Fibroblast of pulmonary artery (primary cell): ENCODE measurements at regions not wholly inside any gene's neighbourhood (a gene's known extent, or its start where the extent isn't known, plus 50 kb on each side); places are given as distances from the start of the nearest gene placed in this dataset.
"Not testable (repeated sequence)": the region's sequence is repeated elsewhere in the genome, so short reads cannot be mapped to it uniquely, and the experiment has no call there.

Source experiments
- DNase-seq: peaks from one replicate; pipeline ENCODE4 v3.0.0-alpha.2; 2010; ENCODE audit warnings: low read depth
- H3K4me3 ChIP-seq: replicated peaks from 2 replicates; pipeline ENCODE4 v1.5.1; 2011; ENCODE audit warnings: low read depth, mild to moderate bottlenecking, control low read depth, low read length, moderate library complexity
- TF ChIP-seq, protein P1 (sequence below): IDR thresholded peaks from 2 replicates; pipeline ENCODE4 v1.5.1; 2011; ENCODE audit warnings: mild to moderate bottlenecking, control low read depth, low read length, inconsistent platforms; ENCODE audit errors: missing control alignments

DNA sequence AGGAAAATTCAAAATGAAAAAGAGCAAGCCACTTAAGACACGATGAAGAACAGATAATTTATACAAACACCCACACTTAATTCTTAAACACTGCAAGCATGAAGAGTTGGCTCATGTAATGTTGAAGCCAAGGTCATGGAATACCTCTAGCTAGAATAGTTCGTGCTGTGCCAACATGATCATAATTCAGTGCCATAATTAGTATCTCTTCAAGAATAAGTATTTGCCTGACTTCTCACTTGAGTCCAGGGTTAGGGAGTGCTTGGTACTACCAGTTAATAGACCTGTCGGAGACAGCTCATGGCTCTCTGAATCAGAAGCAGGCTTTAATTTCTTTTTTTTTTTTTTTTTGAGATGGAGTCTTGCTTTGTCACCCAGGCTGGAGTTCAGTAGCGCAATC is 206.3 kb downstream of the UNC5CL start:
- no peak overlapping the region for H3K4me3 ChIP-seq
- no peak for DNase-seq
- TF ChIP-seq, protein P1, sequence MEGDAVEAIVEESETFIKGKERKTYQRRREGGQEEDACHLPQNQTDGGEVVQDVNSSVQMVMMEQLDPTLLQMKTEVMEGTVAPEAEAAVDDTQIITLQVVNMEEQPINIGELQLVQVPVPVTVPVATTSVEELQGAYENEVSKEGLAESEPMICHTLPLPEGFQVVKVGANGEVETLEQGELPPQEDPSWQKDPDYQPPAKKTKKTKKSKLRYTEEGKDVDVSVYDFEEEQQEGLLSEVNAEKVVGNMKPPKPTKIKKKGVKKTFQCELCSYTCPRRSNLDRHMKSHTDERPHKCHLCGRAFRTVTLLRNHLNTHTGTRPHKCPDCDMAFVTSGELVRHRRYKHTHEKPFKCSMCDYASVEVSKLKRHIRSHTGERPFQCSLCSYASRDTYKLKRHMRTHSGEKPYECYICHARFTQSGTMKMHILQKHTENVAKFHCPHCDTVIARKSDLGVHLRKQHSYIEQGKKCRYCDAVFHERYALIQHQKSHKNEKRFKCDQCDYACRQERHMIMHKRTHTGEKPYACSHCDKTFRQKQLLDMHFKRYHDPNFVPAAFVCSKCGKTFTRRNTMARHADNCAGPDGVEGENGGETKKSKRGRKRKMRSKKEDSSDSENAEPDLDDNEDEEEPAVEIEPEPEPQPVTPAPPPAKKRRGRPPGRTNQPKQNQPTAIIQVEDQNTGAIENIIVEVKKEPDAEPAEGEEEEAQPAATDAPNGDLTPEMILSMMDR = no peak

DNA sequence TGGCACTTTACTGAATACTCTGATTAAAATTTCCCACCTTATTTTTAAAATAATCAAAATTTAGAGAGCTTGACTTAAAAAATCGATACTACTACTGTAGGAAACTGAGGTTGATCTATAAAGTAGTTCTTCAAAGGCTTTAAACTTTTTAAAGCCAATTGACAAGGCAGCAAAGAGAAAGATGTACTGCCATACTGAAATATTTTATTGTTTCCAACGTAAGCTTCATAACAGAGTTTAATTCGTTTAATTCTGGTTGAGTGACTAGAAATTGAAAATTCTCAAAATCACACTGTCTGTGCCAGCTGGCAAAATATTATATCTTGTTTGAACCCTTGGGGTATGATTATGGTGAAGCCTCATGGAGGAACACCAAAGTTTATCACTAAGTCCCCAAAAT is 207.6 kb downstream of the UNC5CL start:
- no peak overlapping the region for H3K4me3 ChIP-seq
- no peak for DNase-seq
- TF ChIP-seq, protein P1 = no peak

DNA sequence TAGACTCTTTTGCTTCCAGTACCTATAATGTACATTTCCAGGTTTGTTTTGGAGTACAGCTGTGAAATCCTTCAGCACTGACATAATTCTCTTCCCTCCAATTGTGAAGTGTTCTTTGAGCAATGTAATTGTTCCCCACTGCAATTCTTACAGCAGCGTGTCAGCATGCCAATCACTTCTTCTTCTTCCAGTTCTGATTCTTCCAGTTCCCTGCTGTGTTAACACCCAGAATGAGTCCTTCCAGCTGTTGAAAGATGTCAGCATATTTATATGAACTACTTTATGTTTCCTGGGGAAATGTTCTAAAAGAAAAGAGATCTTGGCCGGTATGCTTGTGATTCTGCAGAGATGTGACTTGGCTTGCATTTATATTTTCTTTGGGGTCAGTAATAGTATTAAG is 213.9 kb downstream of the UNC5CL start:
- TF ChIP-seq, protein P1 = no peak
- H3K4me3 ChIP-seq = no peak overlapping the region

DNA sequence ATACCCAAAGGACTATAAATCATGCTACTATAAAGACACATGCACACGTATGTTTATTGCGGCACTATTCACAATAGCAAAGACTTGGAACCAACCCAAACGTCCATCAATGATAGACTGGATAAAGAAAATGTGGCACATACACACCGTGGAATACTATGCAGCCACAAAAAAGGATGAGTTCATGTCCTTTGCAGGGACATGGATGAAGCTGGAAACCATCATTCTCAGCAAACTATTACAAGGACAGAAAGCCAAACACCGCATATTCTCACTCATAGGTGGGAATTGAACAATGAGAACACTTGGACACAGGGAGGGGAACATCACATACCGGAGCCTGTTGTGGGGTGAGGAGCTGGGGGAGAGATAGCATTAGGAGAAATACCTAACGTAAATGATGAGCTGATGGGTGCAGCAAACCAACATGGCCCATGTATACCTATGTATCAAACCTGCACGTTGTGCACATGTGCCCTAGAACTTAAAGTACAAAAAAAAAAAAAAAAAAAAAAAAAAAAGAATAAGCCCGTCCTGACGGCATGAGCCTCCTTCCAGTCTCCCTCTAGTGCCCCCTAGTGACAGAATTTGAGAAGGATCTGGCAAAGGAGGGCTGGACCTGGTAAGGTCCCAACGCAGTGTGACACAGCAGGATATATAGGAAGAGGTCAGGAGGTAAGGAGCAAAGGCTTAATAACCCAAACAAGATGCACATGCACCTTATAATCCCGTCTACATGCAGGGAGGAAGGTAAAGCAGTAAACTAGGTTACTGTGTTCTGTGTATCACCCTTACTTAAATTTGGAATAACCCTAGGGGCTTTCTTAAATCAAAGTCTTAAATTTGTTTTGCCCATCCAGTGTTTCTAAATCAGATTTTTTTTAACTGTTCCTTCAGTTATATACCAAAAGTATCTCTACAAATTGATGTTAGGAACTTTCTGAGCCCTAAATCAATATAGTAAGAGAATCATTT is 214.8 kb downstream of the UNC5CL start:
- TF ChIP-seq, protein P1 = peak; percentile 69
- DNase-seq = peak; percentile 73
- H3K4me3 ChIP-seq = not testable (repeated sequence)

More for the DNA sequence above, 213.9 kb downstream of the UNC5CL start:
- no peak for DNase-seq

DNA sequence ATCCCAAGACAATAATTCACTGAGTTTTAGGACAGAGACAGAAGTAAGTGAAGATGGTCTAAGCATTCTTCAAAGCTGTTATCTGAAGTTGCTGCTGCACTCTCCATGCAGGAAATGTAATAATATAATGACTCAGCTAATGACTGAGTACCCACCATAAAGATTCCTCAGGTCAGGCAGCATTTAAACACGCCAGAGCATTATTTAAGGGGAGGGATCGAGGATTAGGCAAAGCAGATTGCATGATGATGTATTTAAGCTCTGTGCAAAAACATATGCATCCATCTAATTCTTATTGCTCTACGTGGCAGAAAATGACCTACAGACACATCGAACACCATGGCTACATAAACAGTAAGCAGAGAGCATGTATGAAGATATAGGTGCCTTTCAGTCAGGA is 216.4 kb downstream of the UNC5CL start:
- no peak overlapping the region for H3K4me3 ChIP-seq
- DNase-seq = no peak
- TF ChIP-seq, protein P1 = no peak

DNA sequence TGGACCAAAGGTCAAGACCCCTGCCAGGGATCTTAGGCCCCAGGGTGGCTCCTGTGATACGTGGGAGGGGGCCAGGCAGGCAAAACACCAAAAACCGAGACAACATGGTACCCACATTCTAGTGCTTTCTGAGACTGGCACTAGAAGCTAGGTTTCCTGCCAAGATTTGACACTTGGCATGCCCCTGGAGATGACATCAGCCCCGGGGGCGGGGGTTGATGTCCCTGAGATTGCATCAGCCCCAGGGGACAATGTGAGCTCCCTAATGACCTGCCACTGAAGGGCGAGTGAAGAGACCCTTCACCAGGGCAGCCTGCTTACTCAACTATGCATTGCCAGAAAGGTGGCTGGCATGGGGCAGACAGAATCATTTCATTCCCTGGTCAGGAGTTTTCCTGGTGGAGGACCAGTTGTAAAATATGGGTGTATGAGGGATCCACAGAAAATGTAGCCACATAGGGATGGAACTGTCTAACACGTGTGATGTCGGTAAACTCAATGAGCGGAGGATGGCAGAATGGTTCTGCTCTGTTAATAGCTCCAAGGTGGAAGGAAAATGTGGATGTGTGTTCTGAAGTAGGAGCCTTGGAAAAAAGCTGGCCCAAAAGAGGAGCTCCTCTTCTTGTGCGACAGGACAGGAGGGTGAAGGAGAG is 219.7 kb downstream of the UNC5CL start:
- TF ChIP-seq, protein P1 = no peak
- H3K4me3 ChIP-seq = no peak overlapping the region
- DNase-seq = no peak

DNA sequence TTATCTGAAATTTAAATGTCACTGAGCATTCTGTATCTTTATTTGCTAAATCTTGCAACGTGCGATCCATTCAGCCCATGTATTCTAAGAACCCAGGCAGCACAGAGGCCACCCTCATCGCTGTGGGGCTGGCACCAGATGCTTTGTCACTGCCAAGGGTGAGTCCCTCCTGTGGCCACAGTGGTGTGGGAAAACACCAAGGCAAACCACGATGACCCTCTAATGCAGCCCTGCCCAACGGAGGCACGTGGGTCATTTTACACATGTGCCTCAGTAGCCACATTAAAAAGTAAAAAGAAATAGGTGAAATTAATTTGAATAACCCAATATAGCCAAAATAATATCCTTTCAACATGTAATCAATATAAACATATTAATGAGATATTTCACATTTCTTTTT is 221.7 kb downstream of the UNC5CL start:
- DNase-seq = no peak
- no peak overlapping the region for H3K4me3 ChIP-seq
- TF ChIP-seq, protein P1 = no peak
